Heart left ventricle (tissue), 16 donors: ENCODE measurements at regions not wholly inside any gene's neighbourhood (a gene's known extent, or its start where the extent isn't known, plus 50 kb on each side); places are given as distances from the start of the nearest gene placed in this dataset.
A peak's percentile ranks its signal among the peaks of the same experiment; 100 is the strongest.

Source experiments
- ATAC-seq, 4 donors: fragments of 200-7000 bp; cut with Tn5 transposase; one replicate each; pipeline ENCODE4 v1.9.1; 2020 to 2022; ENCODE audit warnings: moderate library complexity in 4 of 4, mild to moderate bottlenecking in 3 of 4, moderate number of reproducible peaks in 1 of 4
- DNase-seq, 5 donors: peaks; one replicate each; pipeline ENCODE4 v3.0.0-alpha.2; 2020
- H3K27ac ChIP-seq, 12 donors: fragments of 200-600 bp; sonication (generic) in 4 of 12; one replicate each; pipeline versions ENCODE4 v1.5.0 to v1.8.0; 2016 to 2022; ENCODE audit warnings: mild to moderate bottlenecking in 2 of 12
- H3K27me3 ChIP-seq, 9 donors: fragments of 200-600 bp; sonication (generic) in 2 of 9; one replicate each; pipeline versions ENCODE4 v1.5.1 to v1.8.0; 2016 to 2022; ENCODE audit warnings: mild to moderate bottlenecking in 3 of 9
- H3K36me3 ChIP-seq, 9 donors: fragments of 200-600 bp; sonication (generic) in 2 of 9; one replicate each; pipeline versions ENCODE4 v1.5.0 to v1.8.0; 2018 to 2022; ENCODE audit warnings: mild to moderate bottlenecking in 2 of 9
- H3K4me1 ChIP-seq, 12 donors: fragments of 200-600 bp; sonication (generic) in 4 of 12; one replicate each; pipeline versions ENCODE4 v1.5.0 to v1.8.0; 2016 to 2022; ENCODE audit warnings: mild to moderate bottlenecking in 3 of 12
- H3K4me3 ChIP-seq, 12 donors: fragments of 200-600 bp; sonication (generic) in 4 of 12; one replicate each; pipeline versions ENCODE4 v1.5.0 to v1.8.0; 2017 to 2022; ENCODE audit warnings: mild to moderate bottlenecking in 9 of 12, moderate library complexity in 4 of 12
- H3K9me3 ChIP-seq, 12 donors: fragments of 200-600 bp; sonication (generic) in 4 of 12; one replicate each; pipeline versions ENCODE4 v1.5.0 to v1.8.0; 2016 to 2022; ENCODE audit warnings: mild to moderate bottlenecking in 1 of 12
- CTCF ChIP-seq, 12 donors: fragments of 200-600 bp; sonication (generic) in 4 of 12; IDR thresholded peaks; one replicate each; pipeline versions ENCODE4 v1.5.0 to v1.8.0; 2018 to 2022; ENCODE audit warnings: antibody characterized with exemption in 12 of 12, mild to moderate bottlenecking in 5 of 12
- POLR2A ChIP-seq, 2 donors: fragments of 450-650 bp; IDR thresholded peaks; one replicate each; pipeline ENCODE4 v1.6.1; 2017; ENCODE audit warnings: antibody characterized with exemption in 2 of 2, mild to moderate bottlenecking in 2 of 2, moderate library complexity in 2 of 2
- WGBS, 4 donors: extraction: QIAGEN DNeasy Blood & Tissue Kit in 2 of 4; methylation state at CpG; one replicate each; pipeline versions ENCODE4 v1.1.5 to v1.1.7; 2013 to 2018; 5-methylcytosine and 5-hydroxymethylcytosine counted together
- intact Hi-C, 10 donors: fragments of 100-400 bp; cut with DNase I; formaldehyde crosslinking; loops; one replicate each; pipeline versions ENCODE4 v1.11.1 to v1.14.2; 2022
- donor health status: ischemic (EF 13 %, LVEDD 7.1; RV severe dilation, severe dysfunction).
- donor health status: healthy with polysubstance abuse.
- donor health status: DM: no; HTN: yes; CAD: no.
- donor health status: DM: no; HTN: no; CAD: no.
- donor health status: ischemic (EF 25% LVEDD 6.9; RV normal size, moderate dysfunction).
- donor health status: ischemic (EF 25% LVEDD 5.7; RV mildly dilated, moderate dysfunction).
- donor health status: healthy.
- donor health status: DM: yes; HTN: yes; CAD: no.
- donor health status: ischemic (EF 35%, LVEDD 5.7; RV mildly dilated, moderate dysfunction).
- donor health status: nonischemic (EF 11% LVEDD 7.7; RV severe dilation, severe dysfunction).
- donor health status: DM: yes; HTN: yes; CAD: no.
- donor health status: PGD.
- donor health status: ischemic (EF 29% LVEDD 5.4; RV normal size, mild dysfunction).
- donor health status: nonischemic (EF 23%, LVEDD 6.1; RV moderate dilation, normal function).

- Histone ChIP-seq H3K27ac (no peak overlapping the region), H3K27me3 (no peaks in the 10 kb centered on the region), H3K4me1 (no peaks in the 10 kb centered on the region), H3K4me3 (no peak overlapping the region), H3K36me3 (no peaks in the 10 kb centered on the region), H3K9me3 (no peaks in the 10 kb centered on the region)
- DNase-seq (no peak), ATAC-seq (no peak)
- intact Hi-C loops = no loop called here
- 75 to 87% (median 85%) methylated on average over 3 of the region's 3 CpGs for WGBS, 4 donors
- no peak for TF ChIP-seq CTCF (IDR thresholded peaks at IDR 0.05)
- TF ChIP-seq POLR2A (IDR thresholded peaks at IDR 0.05) = no peak
These were observed 494.8 kb downstream of the MAT2B start for GRCh38 chr5:164000241-164000640.

- intact Hi-C loops = no loop called here
- no peak for TF ChIP-seq POLR2A (IDR thresholded peaks at IDR 0.05)
- no peak for TF ChIP-seq CTCF (IDR thresholded peaks at IDR 0.05)
- WGBS, 4 donors = 70 to 77% (median 75%) methylated on average over 3 of the region's 3 CpGs
These were observed 495.4 kb downstream of the MAT2B start for GRCh38 chr5:164000819-164001218.

GRCh38 chr5:164002214-164002613, 496.8 kb downstream of the MAT2B start:
- H3K27ac ChIP-seq = no peak overlapping the region
- intact Hi-C loops = no loop called here
- TF ChIP-seq POLR2A (IDR thresholded peaks at IDR 0.05) (no peak), CTCF (IDR thresholded peaks at IDR 0.05) (no peak)
- H3K27me3 ChIP-seq = no peaks in the 10 kb centered on the region
- WGBS, 4 donors = 66 to 74% (median 69%) methylated on average over 3 of the region's 3 CpGs
- H3K4me3 ChIP-seq = no peak overlapping the region
- H3K36me3 ChIP-seq = no peaks in the 10 kb centered on the region
- DNase-seq = no peak
- no peak for ATAC-seq
- H3K9me3 ChIP-seq = no peaks in the 10 kb centered on the region
- no peaks in the 10 kb centered on the region for H3K4me1 ChIP-seq

More at GRCh38 chr5:164000819-164001218, 495.4 kb downstream of the MAT2B start:
- no peak for ATAC-seq
- no peak for DNase-seq
- Histone ChIP-seq H3K4me1 (no peaks in the 10 kb centered on the region), H3K4me3 (no peak overlapping the region), H3K36me3 (no peaks in the 10 kb centered on the region), H3K27me3 (no peaks in the 10 kb centered on the region), H3K27ac (peak overlapping the region in 1 of 12 donors; percentile 17), H3K9me3 (no peaks in the 10 kb centered on the region)

- peak overlapping the region in 1 of 12 donors; percentile 19 for H3K27ac ChIP-seq
- 68 to 87% (median 78%) methylated on average over 3 of the region's 3 CpGs for WGBS, 4 donors
- intact Hi-C loops = no loop called here
- H3K36me3 ChIP-seq = no peaks in the 10 kb centered on the region
- no peak overlapping the region for H3K4me3 ChIP-seq
- TF ChIP-seq POLR2A (IDR thresholded peaks at IDR 0.05) = no peak
- no peak for TF ChIP-seq CTCF (IDR thresholded peaks at IDR 0.05)
- no peaks in the 10 kb centered on the region for H3K4me1 ChIP-seq
- no peaks in the 10 kb centered on the region for H3K9me3 ChIP-seq
- H3K27me3 ChIP-seq = no peaks in the 10 kb centered on the region
- no peak for DNase-seq
- ATAC-seq = no peak
These were observed 497.2 kb downstream of the MAT2B start for GRCh38 chr5:164002628-164003027.
